H1 (cell line): ENCODE measurements at regions not wholly inside any gene's neighbourhood (a gene's known extent, or its start where the extent isn't known, plus 50 kb on each side); places are given as distances from the start of the nearest gene placed in this dataset.

Experiments used
- ASH2L ChIP-seq: fragments of 200-600, 300-600 bp; sonication (generic); IDR thresholded peaks from one replicate; pipeline ENCODE4 v1.7.1; 2017; ENCODE audit warnings: low read length
- SAP30 ChIP-seq: fragments of 300-600 bp; sonication (generic); IDR thresholded peaks from 2 replicates; pipeline ENCODE4 v1.7.1; 2012; ENCODE audit warnings: low read length, moderate library complexity, mild to moderate bottlenecking, inconsistent platforms; ENCODE audit not compliant: insufficient read depth, insufficient replicate concordance
- SIRT6 ChIP-seq: IDR thresholded peaks from one replicate; pipeline ENCODE4 v1.7.1; 2012; ENCODE audit warnings: low read length, inconsistent platforms
- SIX5 ChIP-seq: IDR thresholded peaks from 2 replicates; pipeline ENCODE4 v1.6.1; 2011; ENCODE audit warnings: mild to moderate bottlenecking, low read depth, low read length
- TF ChIP-seq, protein P1 (sequence below): fragments of 300-600 bp; sonication (generic); IDR thresholded peaks from 2 replicates; pipeline ENCODE4 v1.7.1; 2012; ENCODE audit warnings: low read length, moderate library complexity, mild to moderate bottlenecking, inconsistent platforms; ENCODE audit not compliant: insufficient replicate concordance
- TF ChIP-seq, protein P2 (sequence below): IDR thresholded peaks from 2 replicates; pipeline ENCODE4 v1.6.1; 2012; ENCODE audit warnings: inconsistent platforms

DNA sequence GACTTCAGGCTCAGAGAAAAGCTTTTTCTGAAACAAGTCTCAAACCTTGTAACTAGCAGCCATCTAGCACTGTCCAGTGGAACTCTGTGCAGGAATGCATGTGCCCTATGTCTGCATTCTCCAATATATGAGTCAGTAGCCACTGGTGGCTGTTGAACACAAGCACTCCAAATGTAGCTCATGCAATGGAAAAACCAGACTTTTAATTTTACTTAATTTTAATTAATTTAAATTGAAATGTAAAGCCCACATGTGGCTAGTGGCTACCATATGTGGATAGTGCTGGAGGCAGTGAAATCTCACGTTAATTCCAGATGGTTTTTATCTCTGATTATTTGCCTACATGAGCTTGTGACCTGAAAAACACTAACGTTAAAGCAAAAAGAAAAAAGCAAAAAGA lies 225.1 kb downstream of the GATA3 start (continued):
- TF ChIP-seq, protein P1, sequence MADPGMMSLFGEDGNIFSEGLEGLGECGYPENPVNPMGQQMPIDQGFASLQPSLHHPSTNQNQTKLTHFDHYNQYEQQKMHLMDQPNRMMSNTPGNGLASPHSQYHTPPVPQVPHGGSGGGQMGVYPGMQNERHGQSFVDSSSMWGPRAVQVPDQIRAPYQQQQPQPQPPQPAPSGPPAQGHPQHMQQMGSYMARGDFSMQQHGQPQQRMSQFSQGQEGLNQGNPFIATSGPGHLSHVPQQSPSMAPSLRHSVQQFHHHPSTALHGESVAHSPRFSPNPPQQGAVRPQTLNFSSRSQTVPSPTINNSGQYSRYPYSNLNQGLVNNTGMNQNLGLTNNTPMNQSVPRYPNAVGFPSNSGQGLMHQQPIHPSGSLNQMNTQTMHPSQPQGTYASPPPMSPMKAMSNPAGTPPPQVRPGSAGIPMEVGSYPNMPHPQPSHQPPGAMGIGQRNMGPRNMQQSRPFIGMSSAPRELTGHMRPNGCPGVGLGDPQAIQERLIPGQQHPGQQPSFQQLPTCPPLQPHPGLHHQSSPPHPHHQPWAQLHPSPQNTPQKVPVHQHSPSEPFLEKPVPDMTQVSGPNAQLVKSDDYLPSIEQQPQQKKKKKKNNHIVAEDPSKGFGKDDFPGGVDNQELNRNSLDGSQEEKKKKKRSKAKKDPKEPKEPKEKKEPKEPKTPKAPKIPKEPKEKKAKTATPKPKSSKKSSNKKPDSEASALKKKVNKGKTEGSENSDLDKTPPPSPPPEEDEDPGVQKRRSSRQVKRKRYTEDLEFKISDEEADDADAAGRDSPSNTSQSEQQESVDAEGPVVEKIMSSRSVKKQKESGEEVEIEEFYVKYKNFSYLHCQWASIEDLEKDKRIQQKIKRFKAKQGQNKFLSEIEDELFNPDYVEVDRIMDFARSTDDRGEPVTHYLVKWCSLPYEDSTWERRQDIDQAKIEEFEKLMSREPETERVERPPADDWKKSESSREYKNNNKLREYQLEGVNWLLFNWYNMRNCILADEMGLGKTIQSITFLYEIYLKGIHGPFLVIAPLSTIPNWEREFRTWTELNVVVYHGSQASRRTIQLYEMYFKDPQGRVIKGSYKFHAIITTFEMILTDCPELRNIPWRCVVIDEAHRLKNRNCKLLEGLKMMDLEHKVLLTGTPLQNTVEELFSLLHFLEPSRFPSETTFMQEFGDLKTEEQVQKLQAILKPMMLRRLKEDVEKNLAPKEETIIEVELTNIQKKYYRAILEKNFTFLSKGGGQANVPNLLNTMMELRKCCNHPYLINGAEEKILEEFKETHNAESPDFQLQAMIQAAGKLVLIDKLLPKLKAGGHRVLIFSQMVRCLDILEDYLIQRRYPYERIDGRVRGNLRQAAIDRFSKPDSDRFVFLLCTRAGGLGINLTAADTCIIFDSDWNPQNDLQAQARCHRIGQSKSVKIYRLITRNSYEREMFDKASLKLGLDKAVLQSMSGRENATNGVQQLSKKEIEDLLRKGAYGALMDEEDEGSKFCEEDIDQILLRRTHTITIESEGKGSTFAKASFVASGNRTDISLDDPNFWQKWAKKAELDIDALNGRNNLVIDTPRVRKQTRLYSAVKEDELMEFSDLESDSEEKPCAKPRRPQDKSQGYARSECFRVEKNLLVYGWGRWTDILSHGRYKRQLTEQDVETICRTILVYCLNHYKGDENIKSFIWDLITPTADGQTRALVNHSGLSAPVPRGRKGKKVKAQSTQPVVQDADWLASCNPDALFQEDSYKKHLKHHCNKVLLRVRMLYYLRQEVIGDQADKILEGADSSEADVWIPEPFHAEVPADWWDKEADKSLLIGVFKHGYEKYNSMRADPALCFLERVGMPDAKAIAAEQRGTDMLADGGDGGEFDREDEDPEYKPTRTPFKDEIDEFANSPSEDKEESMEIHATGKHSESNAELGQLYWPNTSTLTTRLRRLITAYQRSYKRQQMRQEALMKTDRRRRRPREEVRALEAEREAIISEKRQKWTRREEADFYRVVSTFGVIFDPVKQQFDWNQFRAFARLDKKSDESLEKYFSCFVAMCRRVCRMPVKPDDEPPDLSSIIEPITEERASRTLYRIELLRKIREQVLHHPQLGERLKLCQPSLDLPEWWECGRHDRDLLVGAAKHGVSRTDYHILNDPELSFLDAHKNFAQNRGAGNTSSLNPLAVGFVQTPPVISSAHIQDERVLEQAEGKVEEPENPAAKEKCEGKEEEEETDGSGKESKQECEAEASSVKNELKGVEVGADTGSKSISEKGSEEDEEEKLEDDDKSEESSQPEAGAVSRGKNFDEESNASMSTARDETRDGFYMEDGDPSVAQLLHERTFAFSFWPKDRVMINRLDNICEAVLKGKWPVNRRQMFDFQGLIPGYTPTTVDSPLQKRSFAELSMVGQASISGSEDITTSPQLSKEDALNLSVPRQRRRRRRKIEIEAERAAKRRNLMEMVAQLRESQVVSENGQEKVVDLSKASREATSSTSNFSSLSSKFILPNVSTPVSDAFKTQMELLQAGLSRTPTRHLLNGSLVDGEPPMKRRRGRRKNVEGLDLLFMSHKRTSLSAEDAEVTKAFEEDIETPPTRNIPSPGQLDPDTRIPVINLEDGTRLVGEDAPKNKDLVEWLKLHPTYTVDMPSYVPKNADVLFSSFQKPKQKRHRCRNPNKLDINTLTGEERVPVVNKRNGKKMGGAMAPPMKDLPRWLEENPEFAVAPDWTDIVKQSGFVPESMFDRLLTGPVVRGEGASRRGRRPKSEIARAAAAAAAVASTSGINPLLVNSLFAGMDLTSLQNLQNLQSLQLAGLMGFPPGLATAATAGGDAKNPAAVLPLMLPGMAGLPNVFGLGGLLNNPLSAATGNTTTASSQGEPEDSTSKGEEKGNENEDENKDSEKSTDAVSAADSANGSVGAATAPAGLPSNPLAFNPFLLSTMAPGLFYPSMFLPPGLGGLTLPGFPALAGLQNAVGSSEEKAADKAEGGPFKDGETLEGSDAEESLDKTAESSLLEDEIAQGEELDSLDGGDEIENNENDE: no peak
- TF ChIP-seq SIRT6 (no peak), ASH2L (no peak), SAP30 (no peak), SIX5 (no peak)
- TF ChIP-seq, protein P2, sequence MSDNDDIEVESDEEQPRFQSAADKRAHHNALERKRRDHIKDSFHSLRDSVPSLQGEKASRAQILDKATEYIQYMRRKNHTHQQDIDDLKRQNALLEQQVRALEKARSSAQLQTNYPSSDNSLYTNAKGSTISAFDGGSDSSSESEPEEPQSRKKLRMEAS: no peak
